ENCODE measurements at regions not wholly inside any gene's neighbourhood (a gene's known extent, or its start where the extent isn't known, plus 50 kb on each side); places are given as distances from the start of the nearest gene placed in this dataset.

DNA sequence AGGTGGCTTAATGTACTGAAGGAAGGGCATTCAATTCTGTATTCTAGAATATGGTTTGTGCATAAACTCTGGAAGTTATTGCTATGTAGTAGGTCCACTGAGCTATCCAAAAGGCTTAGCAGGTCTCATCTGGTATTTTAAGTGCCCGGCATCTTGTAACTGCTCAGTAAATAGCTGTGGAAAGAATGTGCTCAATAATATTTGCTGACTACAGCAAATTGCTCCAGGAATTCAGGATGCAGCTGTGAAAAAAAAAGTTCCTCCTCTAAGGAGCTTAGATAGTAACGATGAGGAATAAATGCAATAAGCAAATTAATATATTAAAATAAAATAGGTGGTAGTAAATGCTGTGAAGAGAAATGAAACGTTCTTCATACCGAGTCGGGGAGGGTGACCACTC lies 857.1 kb downstream of the AACS start:
- TF ChIP-seq, protein P1, sequence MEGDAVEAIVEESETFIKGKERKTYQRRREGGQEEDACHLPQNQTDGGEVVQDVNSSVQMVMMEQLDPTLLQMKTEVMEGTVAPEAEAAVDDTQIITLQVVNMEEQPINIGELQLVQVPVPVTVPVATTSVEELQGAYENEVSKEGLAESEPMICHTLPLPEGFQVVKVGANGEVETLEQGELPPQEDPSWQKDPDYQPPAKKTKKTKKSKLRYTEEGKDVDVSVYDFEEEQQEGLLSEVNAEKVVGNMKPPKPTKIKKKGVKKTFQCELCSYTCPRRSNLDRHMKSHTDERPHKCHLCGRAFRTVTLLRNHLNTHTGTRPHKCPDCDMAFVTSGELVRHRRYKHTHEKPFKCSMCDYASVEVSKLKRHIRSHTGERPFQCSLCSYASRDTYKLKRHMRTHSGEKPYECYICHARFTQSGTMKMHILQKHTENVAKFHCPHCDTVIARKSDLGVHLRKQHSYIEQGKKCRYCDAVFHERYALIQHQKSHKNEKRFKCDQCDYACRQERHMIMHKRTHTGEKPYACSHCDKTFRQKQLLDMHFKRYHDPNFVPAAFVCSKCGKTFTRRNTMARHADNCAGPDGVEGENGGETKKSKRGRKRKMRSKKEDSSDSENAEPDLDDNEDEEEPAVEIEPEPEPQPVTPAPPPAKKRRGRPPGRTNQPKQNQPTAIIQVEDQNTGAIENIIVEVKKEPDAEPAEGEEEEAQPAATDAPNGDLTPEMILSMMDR (IDR thresholded peaks at IDR 0.05; ENCODE audit: insufficient read depth, low read length) = no peak
- no peak for TF ChIP-seq POLR2AphosphoS5 (IDR thresholded peaks at IDR 0.05; ENCODE audit: low read depth)
- TF ChIP-seq SPI1 (IDR thresholded peaks at IDR 0.05; ENCODE audit: borderline replicate concordance, low read depth) = no peak

All from HL-60 (cell line).